Ishikawa (cell line): ENCODE measurements at regions not wholly inside any gene's neighbourhood (a gene's known extent, or its start where the extent isn't known, plus 50 kb on each side); places are given as distances from the start of the nearest gene placed in this dataset.

Experiments
- CEBPB ChIP-seq: IDR thresholded peaks from 2 replicates; pipeline ENCODE4 v1.6.1; 2012
- CREB1 ChIP-seq: IDR thresholded peaks from 2 replicates; pipeline ENCODE4 v1.6.1; 2012; ENCODE audit warnings: low read depth
- EGR1 ChIP-seq: IDR thresholded peaks from 2 replicates; pipeline ENCODE4 v1.6.1; 2012
- EP300 ChIP-seq: IDR thresholded peaks from 2 replicates; pipeline ENCODE4 v1.6.1; 2012; ENCODE audit warnings: borderline replicate concordance
- FOXM1 ChIP-seq: IDR thresholded peaks from 2 replicates; pipeline ENCODE4 v1.6.1; 2012; ENCODE audit warnings: low read depth, borderline replicate concordance
- MAX ChIP-seq: IDR thresholded peaks from 2 replicates; pipeline ENCODE4 v1.6.1; 2012
- NFIC ChIP-seq: IDR thresholded peaks from 2 replicates; pipeline ENCODE4 v1.6.1; 2012
- RAD21 ChIP-seq: IDR thresholded peaks from 2 replicates; pipeline ENCODE4 v1.6.1; 2012; ENCODE audit warnings: low read depth
- REST ChIP-seq: IDR thresholded peaks from 2 replicates; pipeline ENCODE4 v1.6.1; 2012; ENCODE audit warnings: low read depth, mild to moderate bottlenecking
- TAF1 ChIP-seq: IDR thresholded peaks from 2 replicates; pipeline ENCODE4 v1.6.1; 2012; ENCODE audit warnings: low read depth, mild to moderate bottlenecking
- TCF12 ChIP-seq: IDR thresholded peaks from 2 replicates; pipeline ENCODE4 v1.6.1; 2012; ENCODE audit warnings: low read depth
- TEAD4 ChIP-seq: IDR thresholded peaks from 2 replicates; pipeline ENCODE4 v1.6.1; 2012
- USF1 ChIP-seq: IDR thresholded peaks from 2 replicates; pipeline ENCODE4 v1.6.1; 2012
- YY1 ChIP-seq: IDR thresholded peaks from 2 replicates; pipeline ENCODE4 v1.6.1; 2012; ENCODE audit warnings: low read depth
- ZBTB7A ChIP-seq: IDR thresholded peaks from 2 replicates; pipeline ENCODE4 v1.6.1; 2012; ENCODE audit warnings: low read depth

GRCh38 chr12:9283346-9284095, 75.3 kb upstream of the PZP start:
- TF ChIP-seq TAF1 (peak; percentile 62), CREB1 (0 out of 2 replicates have a peak, but pooled peaks have one; percentile 14), NFIC (0 out of 2 replicates have a peak, but pooled peaks have one; percentile 11)

- TF ChIP-seq ZBTB7A (no peak), EGR1 (no peak), MAX (no peak)
These were observed 68.8 kb upstream of the PZP start for GRCh38 chr12:9276990-9277389.

- TF ChIP-seq RAD21 (no peak), EGR1 (no peak), TCF12 (no peak), TAF1 (no peak)
These were observed 65.1 kb upstream of the PZP start for GRCh38 chr12:9273276-9273675.

GRCh38 chr12:9271875-9272274, 63.7 kb upstream of the PZP start:
- TF ChIP-seq TEAD4: no peak
- no peak for TF ChIP-seq FOXM1
- TF ChIP-seq CREB1: no peak
- TF ChIP-seq TAF1: no peak
- TF ChIP-seq REST: no peak
- no peak for TF ChIP-seq TCF12
- TF ChIP-seq NFIC: no peak
- no peak for TF ChIP-seq RAD21
- TF ChIP-seq EGR1: no peak
- no peak for TF ChIP-seq ZBTB7A
- TF ChIP-seq USF1: no peak
- no peak for TF ChIP-seq YY1

GRCh38 chr12:9264546-9264945, 56.4 kb upstream of the PZP start:
- TF ChIP-seq FOXM1 (no peak), ZBTB7A (no peak), CREB1 (no peak), TEAD4 (no peak), MAX (no peak), NFIC (no peak), USF1 (no peak), CEBPB (no peak), YY1 (no peak), RAD21 (no peak), TCF12 (no peak), REST (no peak), EP300 (no peak)

GRCh38 chr12:9260931-9261330, 52.7 kb upstream of the PZP start:
- TF ChIP-seq CEBPB (no peak), RAD21 (no peak), CREB1 (no peak), USF1 (no peak), MAX (no peak), TAF1 (no peak), ZBTB7A (no peak), FOXM1 (no peak), REST (no peak), NFIC (no peak), EP300 (no peak), YY1 (no peak), TEAD4 (no peak)
